DMS114 treated with DMSO at 0.1 percent for 48 hours (cell line): ENCODE measurements at regions not wholly inside any gene's neighbourhood (a gene's known extent, or its start where the extent isn't known, plus 50 kb on each side); places are given as distances from the start of the nearest gene placed in this dataset.
"Not testable (repeated sequence)": the region's sequence is repeated elsewhere in the genome, so short reads cannot be mapped to it uniquely, and the experiment has no call there.

Source experiments
- DNase-seq: peaks from one replicate; lab custom pipeline; 2025; ENCODE audit not compliant: unreplicated experiment; lab: John Stamatoyannopoulos, UW

GRCh38 chr14:106209755-106210154 is 683.4 kb downstream of the TMEM121 start:
- DNase-seq: no peak

GRCh38 chr14:106210650-106211049 is 684.3 kb downstream of the TMEM121 start:
- DNase-seq: no peak

- no peak for DNase-seq
Observed at GRCh38 chr14:106211334-106211900, 685.0 kb downstream of the TMEM121 start.

GRCh38 chr14:106215229-106215628 is 688.8 kb downstream of the TMEM121 start:
- DNase-seq: no peak

- DNase-seq: no peak
Observed at GRCh38 chr14:106216679-106217078, 690.3 kb downstream of the TMEM121 start.

GRCh38 chr14:106218174-106218573 is 691.8 kb downstream of the TMEM121 start:
- no peak for DNase-seq

GRCh38 chr14:106222311-106222710 is 695.9 kb downstream of the TMEM121 start:
- DNase-seq: no peak

- no peak for DNase-seq
Observed at GRCh38 chr14:106222731-106223130, 696.3 kb downstream of the TMEM121 start.

- DNase-seq: no peak
Observed at GRCh38 chr14:106227793-106228192, 701.4 kb downstream of the TMEM121 start.

- DNase-seq: no peak
Observed at GRCh38 chr14:106228541-106229158, 702.3 kb downstream of the TMEM121 start.

- DNase-seq: no peak
Observed at GRCh38 chr14:106230071-106230470, 703.7 kb downstream of the TMEM121 start.

- not testable (repeated sequence) for DNase-seq
Observed at GRCh38 chr14:106233191-106233590, 706.8 kb downstream of the TMEM121 start.

GRCh38 chr14:106234525-106235254 is 708.3 kb downstream of the TMEM121 start:
- not testable (repeated sequence) for DNase-seq

GRCh38 chr14:106235356-106236159 is 709.2 kb downstream of the TMEM121 start:
- DNase-seq: no peak

GRCh38 chr14:106248321-106249192 is 722.2 kb downstream of the TMEM121 start:
- DNase-seq: no peak

- not testable (repeated sequence) for DNase-seq
Observed at GRCh38 chr14:106253995-106254394, 727.6 kb downstream of the TMEM121 start.

- DNase-seq: peak; percentile 15
Observed at GRCh38 chr14:106257569-106257994, 731.2 kb downstream of the TMEM121 start.

- DNase-seq: no peak
Observed at GRCh38 chr14:106268013-106268727, 741.8 kb downstream of the TMEM121 start.

- no peak for DNase-seq
Observed at GRCh38 chr14:106269029-106269428, 742.6 kb downstream of the TMEM121 start.
